Caki2 (cell line): ENCODE measurements at regions not wholly inside any gene's neighbourhood (a gene's known extent, or its start where the extent isn't known, plus 50 kb on each side); places are given as distances from the start of the nearest gene placed in this dataset.
"Not testable (repeated sequence)": the region's sequence is repeated elsewhere in the genome, so short reads cannot be mapped to it uniquely, and the experiment has no call there.

Experiments
- DNase-seq: peaks from one replicate; pipeline ENCODE4 v3.0.0-alpha.2; 2015; ENCODE audit warnings: low read depth
- in situ Hi-C: cut with HindIII; loops from 2 replicates; pipeline ENCODE4 v1.10.0; 2016; ENCODE audit warnings: low sequenced_read_pairs, low pct_unique_long_range_greater_than_20kb, mixed read lengths

DNA sequence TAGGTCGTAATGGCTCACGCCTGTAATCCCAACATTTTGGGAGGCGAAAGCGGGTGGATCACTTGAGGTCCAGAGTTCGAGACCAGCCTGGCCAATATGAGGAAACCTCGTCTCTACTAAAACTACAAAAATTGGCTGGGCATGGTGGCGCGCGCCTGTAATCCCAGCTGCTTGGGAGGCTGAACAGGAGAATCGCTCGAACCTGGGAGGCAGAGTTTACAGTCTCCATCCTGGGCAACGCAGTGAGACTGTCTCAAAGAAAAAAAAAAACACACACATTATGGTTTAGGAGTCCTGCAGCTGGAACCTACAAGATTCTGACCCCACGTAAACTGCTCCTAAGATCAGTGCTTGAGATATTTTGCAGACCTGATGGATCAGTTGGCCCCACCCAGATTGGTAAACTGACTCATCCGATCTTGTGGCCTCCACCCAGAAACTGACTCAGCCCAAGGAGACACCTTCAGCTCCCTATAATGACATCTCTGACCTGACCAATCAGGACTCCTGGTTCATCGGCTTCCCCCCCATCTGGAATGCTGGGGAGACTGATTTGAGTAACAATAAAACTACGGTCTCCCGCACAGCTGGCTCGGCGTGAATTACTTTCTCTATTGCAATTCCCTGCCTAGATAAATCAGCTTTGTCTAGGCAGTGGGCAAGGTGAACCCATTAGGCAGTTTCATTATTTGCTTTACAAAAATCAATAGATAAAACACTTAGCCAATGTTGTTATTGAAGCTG lies 96.2 kb upstream of the BTN3A2 start:
- peak; percentile 69 for DNase-seq
- in situ Hi-C loops = no loop called here

DNA sequence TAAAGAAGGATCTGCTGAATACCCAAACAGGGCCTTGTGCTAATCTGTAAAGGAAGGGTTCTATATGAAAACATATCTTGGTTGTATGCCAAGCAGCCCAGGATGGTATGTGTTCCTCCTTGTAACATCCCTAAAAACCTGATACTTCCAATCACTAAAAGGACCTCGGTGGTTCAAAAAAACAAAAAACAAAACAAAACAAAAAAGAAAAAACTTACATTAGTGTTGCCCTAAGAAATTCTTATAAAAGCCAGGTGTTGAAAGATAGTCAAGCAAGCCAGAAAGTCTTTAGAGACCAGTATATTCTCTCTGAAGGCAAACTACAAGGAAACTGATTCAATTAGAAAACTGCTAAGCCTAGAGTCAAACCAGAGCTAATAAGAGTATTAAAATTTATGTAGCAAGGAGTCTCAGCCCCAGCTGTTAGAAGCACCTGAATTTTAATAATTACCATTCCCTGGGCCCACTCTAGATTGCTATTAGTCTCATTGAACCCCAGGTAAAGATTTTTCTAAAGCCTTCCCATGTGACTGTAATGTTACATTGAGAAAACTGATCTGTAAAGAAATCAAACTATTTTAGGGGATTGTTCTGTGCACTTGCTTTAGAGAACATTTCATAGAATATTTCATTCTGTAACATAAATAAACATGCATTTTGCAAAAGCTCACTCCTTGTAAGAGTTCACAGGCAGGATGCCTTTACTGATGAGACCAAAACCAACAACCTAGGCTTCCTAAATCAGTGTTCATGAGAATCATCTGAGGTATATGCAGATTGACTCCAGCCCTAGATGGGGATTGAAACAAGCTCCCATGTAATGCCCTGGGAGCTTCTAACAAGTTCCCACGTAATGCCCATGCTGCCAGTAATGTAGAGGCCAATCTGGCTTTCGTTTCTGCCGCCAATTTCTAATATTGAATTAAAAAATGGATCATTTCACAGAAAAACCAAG lies 95.2 kb upstream of the BTN3A2 start:
- DNase-seq = no peak
- in situ Hi-C loops = no loop called here

DNA sequence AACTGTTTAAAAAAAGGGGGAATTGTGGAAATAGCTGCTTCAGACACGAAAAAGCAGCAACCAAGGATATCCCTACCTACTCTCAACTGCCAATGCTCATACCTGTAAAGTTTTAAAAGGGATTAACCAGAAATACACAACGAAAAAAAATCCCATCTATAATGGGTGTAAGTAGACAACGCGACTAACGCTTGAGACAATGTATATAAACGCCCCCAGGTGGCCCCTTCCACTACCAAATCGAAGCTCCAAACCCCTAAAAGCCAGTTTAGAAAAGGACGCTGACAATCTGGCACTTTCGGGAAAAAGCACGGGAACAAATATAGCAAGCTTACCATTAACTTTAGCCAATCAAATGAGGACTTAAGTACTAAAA lies 94.5 kb upstream of the BTN3A2 start:
- DNase-seq = no peak
- in situ Hi-C loops = no loop called here

DNA sequence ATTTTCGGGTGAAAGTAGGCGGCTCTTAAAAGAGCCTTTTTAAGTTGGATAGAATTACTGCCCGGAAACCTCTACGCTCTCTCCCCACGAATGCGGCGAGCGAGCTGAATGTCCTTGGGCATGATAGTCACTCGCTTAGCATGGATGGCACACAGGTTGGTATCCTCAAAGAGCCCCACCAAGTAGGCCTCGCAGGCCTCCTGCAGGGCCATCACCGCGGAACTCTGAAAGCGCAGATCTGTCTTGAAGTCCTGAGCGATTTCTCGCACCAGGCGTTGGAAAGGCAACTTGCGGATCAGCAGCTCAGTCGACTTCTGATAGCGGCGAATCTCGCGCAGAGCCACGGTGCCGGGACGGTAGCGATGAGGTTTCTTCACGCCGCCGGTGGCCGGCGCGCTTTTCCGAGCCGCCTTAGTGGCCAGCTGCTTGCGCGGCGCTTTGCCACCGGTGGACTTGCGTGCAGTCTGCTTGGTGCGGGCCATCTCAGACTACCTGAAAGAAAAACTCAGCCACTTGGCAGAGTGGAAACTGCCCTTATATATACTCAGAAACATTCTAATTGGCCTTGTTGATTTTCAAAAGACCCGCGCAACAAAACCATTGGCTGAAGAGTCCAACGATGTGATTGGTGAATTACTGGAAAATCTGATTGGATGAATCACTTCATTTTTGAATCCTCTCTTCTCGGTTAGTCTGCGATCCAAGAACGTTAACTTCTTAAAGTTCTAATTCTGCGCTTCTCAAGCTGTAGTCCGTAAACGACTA lies 93.9 kb upstream of the BTN3A2 start:
- in situ Hi-C loops = no loop called here
- DNase-seq = peak; percentile 86

DNA sequence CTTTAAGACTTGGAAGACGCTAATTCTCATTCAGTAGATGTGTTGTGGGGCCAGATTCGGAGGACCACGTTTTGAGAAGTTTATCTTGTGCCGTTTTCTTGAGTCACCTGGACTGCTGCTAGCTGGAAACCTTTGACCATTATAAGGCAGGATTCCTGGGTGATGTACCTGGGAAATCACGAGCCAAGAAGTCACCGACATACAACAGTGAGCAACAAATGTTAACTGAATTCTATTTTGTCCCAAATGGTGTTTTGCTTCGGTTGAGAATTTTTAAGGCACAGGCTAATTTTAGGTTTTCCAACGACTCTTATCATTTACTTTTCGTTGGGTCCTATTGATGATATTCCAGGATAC lies 93.4 kb upstream of the BTN3A2 start:
- in situ Hi-C loops = no loop called here
- no peak for DNase-seq

- in situ Hi-C loops = no loop called here
- no peak for DNase-seq
Measured at GRCh38 chr6:26272171-26272637, 92.8 kb upstream of the BTN3A2 start.

- peak; percentile 30 for DNase-seq
- in situ Hi-C loops = no loop called here
Measured at GRCh38 chr6:26273673-26274588, 91.1 kb upstream of the BTN3A2 start.

DNA sequence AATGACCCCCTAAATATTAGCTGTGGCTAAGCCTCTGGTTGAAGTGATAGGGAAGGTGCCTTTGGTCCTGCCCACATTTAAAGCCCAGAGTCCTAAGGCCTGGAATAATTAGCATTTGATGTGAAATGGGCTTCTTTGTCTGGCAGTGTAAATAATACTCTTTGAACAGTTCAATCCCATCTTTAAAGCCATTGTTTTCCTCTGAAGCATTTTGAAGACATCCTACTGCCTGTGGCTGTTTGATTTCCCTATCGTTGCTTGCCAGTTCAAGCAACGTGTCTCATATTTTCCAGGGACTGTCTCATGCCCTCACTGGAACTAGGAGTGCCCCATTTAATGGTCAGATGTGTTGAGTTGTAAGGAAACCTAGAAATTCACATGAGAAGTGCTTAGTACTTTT lies 89.3 kb upstream of the BTN3A2 start:
- in situ Hi-C loops = no loop called here

DNA sequence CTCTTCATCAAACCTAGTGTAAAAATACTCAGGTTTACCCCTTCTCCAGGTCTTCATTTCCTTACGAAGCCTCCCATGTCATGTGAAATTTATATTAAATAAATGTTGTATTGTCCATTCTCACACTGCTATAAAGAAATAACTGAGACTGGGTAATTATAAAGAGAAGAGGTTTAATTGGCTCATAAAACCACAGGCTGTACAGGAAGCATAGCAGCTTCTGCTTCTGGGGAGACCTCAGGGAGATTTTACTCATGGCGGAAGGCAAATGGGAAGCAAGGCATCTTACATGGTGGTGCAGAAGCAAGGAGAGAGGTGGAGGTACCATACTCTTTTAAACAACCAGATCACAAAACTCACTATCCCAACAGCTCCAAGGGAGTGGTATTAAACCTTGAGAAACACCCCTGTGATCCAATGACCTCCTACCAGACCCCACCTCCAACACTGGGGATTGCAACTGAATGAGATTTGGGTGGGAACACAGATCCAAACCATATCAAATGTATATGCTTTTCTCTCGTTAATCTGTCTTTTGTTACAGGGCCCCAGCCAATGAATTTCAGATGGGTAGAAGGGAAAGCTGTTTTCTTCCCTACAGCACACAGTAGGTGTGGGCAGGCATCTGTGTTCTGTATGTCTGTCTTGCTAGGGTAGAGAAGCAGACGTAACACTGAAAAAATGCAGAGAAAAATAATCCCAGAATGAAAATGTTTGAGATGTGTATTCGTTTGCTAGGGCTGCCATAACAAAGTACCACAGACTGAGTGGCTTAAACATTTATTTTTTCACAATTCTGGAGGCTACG lies 88.0 kb upstream of the BTN3A2 start:
- in situ Hi-C loops = no loop called here
- no peak for DNase-seq

More for the DNA sequence above, 89.3 kb upstream of the BTN3A2 start:
- DNase-seq = no peak

GRCh38 chr6:26278536-26278935 lies 86.5 kb upstream of the BTN3A2 start:
- in situ Hi-C loops = no loop called here
- no peak for DNase-seq

DNA sequence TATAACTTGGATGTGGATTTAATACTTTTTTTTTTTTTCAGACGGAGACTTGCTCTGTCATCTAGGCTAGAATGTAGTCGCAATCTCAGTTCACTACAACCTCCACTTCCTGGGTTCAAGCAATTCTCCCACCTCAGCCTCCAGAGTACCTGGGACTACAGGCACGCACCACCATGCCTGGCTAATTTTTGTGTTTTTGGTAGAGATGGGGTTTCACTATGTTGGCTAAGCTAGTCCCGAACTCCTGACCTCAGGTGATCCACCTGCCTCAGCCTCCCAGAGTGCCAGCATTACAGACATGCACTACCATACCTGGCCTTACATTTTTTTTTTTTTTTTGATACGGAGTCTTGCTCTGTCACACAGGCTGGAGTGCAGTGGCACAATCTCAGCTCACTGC lies 85.6 kb upstream of the BTN3A2 start:
- in situ Hi-C loops, DNase-seq: not testable (repeated sequence)

DNA sequence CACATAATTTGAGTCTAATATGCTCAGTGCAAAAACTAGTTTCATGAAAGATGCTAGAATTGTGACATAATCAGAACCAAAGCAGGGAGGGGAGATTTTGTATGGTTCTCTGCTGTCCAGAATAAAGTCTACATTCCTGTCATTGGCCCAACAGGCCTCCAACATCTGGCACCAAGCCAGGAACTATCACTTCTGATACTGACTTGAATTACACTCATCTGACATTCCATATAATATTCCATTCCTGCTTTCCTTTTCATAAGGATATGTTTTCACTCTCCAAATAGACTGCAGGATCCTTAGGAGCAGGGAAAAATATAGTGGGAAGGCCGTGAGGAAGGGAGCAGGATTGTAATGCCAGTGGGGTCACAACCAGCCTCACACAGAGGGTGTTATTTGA lies 84.6 kb upstream of the BTN3A2 start:
- in situ Hi-C loops = no loop called here
- DNase-seq = no peak

DNA sequence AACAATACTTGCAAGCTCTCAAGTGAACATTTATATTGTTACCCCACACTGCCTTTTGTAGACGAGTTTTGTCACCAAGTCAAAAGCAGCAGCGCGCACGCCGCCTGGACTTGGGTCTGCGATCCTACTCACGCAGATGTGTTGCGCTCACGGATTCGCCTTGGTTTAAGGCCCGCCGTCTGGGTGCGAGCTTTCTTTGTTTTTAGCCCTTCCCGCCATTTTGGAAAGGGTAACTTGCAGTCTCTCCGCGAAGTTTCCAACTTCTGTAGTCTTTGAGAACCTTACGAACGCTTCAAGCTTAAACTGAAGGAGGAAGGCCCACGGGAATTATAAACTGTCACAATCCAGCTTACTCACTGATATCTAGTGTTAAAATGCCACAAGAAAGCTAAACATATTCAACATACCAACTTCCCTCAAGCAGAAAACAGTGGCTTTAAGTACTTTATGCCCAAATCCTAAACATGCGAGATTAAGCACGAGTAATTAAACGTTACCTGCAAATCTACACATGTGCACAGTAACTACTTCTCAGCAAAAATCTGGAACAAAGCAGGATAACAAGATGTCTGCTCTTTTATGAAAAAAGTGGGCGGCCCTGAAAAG lies 80.4 kb upstream of the BTN3A2 start:
- peak; percentile 57 for DNase-seq
- in situ Hi-C loops = no loop called here

- in situ Hi-C loops = no loop called here
- DNase-seq = peak; percentile 100
Measured at GRCh38 chr6:26285143-26286134, 79.6 kb upstream of the BTN3A2 start.

GRCh38 chr6:26286168-26286877 lies 78.7 kb upstream of the BTN3A2 start:
- in situ Hi-C loops = no loop called here
- DNase-seq = peak; percentile 81
